Body of pancreas (tissue), 4 donors: ENCODE measurements at regions not wholly inside any gene's neighbourhood (a gene's known extent, or its start where the extent isn't known, plus 50 kb on each side); places are given as distances from the start of the nearest gene placed in this dataset.

Experiments
- ATAC-seq: fragments of 150-250 bp; one replicate; pipeline ENCODE4 v1.9.1; 2016
- DNase-seq, 4 donors: peaks; one replicate each; pipeline ENCODE4 v3.0.0-alpha.2; 2019
- H3K27ac ChIP-seq, 4 donors: fragments of 200-600 bp; sonication (generic); 1 replicate in 3 of 4; 2 replicates in 1 of 4; pipeline versions ENCODE4 v1.5.1 to v1.6.1; 2016 to 2019; ENCODE audit warnings: mild to moderate bottlenecking in 1 of 4, mixed read lengths in 1 of 4, moderate library complexity in 1 of 4
- H3K27me3 ChIP-seq, 2 donors: fragments of 200-600 bp; sonication (generic); one replicate each; pipeline ENCODE4 v1.6.0; 2016; ENCODE audit warnings: mild to moderate bottlenecking in 1 of 2
- H3K36me3 ChIP-seq, 2 donors: fragments of 200-600 bp; sonication (generic); replicated peaks in 1 of 2; 2 replicates each; pipeline ENCODE4 v1.5.1; 2016; ENCODE audit warnings: low read depth in 2 of 2; ENCODE audit not compliant: insufficient read depth in 1 of 2
- H3K4me1 ChIP-seq: fragments of 200-600 bp; sonication (generic); one replicate; pipeline ENCODE4 v1.6.0; 2016
- H3K4me3 ChIP-seq, 2 donors: fragments of 200-600 bp; sonication (generic); 1 replicate in 1 of 2; 2 replicates in 1 of 2; pipeline ENCODE4 v1.5.1; 2016 to 2019
- H3K9me3 ChIP-seq, 3 donors: fragments of 200-600 bp; sonication (generic); 1 replicate in 2 of 3; 2 replicates in 1 of 3; pipeline ENCODE4 v1.5.1; 2016
- POLR2A ChIP-seq, 3 donors: fragments of 450-650 bp; IDR thresholded peaks; one replicate each; pipeline ENCODE4 v1.6.1; 2016; ENCODE audit warnings: antibody characterized with exemption in 3 of 3, mild to moderate bottlenecking in 2 of 3
- WGBS, 2 donors: methylation state at CpG; one replicate each; pipeline ENCODE4 v1.1.5; 2017; 5-methylcytosine and 5-hydroxymethylcytosine counted together
- intact Hi-C: fragments of 100-400 bp; cut with DNase I; formaldehyde crosslinking; loops from one replicate; pipeline ENCODE4 v1.15.1; 2023
- TF ChIP-seq, protein P1 (sequence below), 7 experiments: fragments of 450-650 bp in 4 of 7; fragments of 200-600 bp in 3 of 7; sonication (generic) in 3 of 7; IDR thresholded peaks; one replicate each; pipeline ENCODE4 v1.5.1; 2016 to 2019; ENCODE audit warnings: antibody characterized with exemption in 7 of 7

DNA sequence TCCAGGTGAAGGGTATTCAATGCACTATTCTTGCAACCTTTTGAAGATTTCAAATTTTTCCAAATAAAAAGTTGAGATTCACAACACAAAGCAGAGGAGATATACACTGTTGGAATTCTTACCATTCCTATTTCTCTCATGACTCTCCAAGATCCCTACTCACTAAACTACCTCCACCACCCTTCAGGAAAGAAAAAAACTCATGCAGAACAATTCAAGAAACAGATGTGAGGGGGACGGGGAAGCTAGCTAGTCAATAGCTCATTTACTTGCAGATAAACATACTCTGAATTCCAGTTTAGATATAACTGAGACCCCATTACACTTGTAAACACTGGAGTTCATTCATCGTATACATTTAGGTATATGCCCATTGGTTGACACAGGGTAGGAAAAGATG is 90.0 kb upstream of the SERP2 start:
- H3K36me3 ChIP-seq: no peaks in the 10 kb centered on the region
- no peak overlapping the region for H3K27ac ChIP-seq
- H3K4me1 ChIP-seq: peaks cover 7% of the 10 kb centered on the region
- DNase-seq (no peak), ATAC-seq (no peak)
- H3K9me3 ChIP-seq: no peaks in the 10 kb centered on the region
- TF ChIP-seq, protein P1, sequence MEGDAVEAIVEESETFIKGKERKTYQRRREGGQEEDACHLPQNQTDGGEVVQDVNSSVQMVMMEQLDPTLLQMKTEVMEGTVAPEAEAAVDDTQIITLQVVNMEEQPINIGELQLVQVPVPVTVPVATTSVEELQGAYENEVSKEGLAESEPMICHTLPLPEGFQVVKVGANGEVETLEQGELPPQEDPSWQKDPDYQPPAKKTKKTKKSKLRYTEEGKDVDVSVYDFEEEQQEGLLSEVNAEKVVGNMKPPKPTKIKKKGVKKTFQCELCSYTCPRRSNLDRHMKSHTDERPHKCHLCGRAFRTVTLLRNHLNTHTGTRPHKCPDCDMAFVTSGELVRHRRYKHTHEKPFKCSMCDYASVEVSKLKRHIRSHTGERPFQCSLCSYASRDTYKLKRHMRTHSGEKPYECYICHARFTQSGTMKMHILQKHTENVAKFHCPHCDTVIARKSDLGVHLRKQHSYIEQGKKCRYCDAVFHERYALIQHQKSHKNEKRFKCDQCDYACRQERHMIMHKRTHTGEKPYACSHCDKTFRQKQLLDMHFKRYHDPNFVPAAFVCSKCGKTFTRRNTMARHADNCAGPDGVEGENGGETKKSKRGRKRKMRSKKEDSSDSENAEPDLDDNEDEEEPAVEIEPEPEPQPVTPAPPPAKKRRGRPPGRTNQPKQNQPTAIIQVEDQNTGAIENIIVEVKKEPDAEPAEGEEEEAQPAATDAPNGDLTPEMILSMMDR (IDR thresholded peaks at IDR 0.05): no peak
- no peak for TF ChIP-seq POLR2A (IDR thresholded peaks at IDR 0.05)
- no peak overlapping the region for H3K4me3 ChIP-seq
- 56 to 64% methylated on average over 2 of the region's 2 CpGs for WGBS, 2 donors
- no peaks in the 10 kb centered on the region for H3K27me3 ChIP-seq
- intact Hi-C loops: no loop called here

DNA sequence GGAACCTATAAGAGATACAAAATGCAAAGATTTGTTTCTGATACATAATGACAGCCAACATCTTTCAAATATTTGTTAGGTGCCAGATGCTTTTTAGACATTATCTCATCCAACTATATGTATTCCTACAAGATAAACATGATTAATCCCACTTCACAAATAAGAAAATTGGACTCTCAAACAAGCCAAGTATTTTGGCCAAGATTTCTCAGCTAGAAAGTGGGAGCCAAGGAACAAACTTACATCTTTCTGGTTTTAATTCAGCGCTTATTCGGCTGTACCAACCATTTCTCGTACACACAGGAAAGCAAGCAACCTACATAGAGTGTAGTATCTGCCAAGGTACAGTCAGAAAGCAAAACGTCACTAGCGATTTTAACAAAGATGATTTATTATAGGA is 85.7 kb upstream of the SERP2 start:
- 67 to 68% methylated on average over 5 of the region's 5 CpGs for WGBS, 2 donors
- TF ChIP-seq, protein P1 (IDR thresholded peaks at IDR 0.05): no peak
- TF ChIP-seq POLR2A (IDR thresholded peaks at IDR 0.05): no peak
- Histone ChIP-seq H3K4me3 (no peak overlapping the region), H3K36me3 (no peaks in the 10 kb centered on the region), H3K27ac (no peak overlapping the region), H3K4me1 (no peaks in the 10 kb centered on the region), H3K27me3 (no peaks in the 10 kb centered on the region), H3K9me3 (no peaks in the 10 kb centered on the region)
- intact Hi-C loops: no loop called here
- ATAC-seq (no peak), DNase-seq (no peak)

DNA sequence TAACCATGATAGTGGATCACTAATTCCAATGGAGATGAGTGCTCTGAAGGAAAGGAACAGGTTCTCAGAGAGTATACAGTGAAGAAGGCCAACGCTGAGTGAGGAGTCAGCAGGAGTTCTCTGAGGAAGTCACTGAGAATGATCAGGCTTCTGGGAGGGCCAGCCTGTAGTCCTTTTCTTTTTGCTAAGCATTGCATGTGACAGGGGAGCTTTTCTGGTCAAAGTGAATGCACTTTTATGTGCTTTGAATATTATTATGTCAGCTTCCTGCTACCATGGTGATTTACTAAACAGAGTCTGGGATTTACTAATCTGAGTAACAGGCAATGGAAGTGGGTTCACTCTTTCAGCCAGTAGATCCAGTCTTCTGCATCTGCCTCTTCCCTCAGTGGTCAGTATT is 81.1 kb upstream of the SERP2 start:
- peak; percentile 15 for ATAC-seq
- Histone ChIP-seq H3K9me3 (no peaks in the 10 kb centered on the region), H3K27me3 (no peaks in the 10 kb centered on the region), H3K4me1 (no peaks in the 10 kb centered on the region), H3K27ac (no peak overlapping the region), H3K4me3 (no peak overlapping the region), H3K36me3 (no peaks in the 10 kb centered on the region)
- 75 to 86% methylated on average over 1 of the region's 1 CpG for WGBS, 2 donors
- no peak for DNase-seq
- TF ChIP-seq, protein P1 (IDR thresholded peaks at IDR 0.05): no peak
- TF ChIP-seq POLR2A (IDR thresholded peaks at IDR 0.05): no peak
- intact Hi-C loops: no loop called here

DNA sequence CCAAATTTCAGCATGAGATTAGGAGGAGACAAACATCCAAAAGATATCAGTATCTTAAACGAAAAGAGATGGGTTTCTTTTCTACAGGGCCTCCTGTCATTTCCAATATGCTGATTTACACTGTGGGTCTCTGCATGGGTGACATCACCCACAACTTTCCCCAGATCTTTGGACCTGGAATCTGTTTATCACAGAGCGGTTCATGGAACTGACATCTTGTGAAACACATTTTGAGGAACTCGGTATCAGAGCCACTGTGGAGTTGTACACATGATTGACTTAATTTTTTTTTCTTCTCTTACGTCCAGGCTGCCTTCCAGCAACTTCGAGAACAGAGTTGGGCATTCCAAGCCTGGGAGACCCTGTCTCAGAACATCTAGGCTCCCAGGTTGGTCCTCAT is 80.2 kb upstream of the SERP2 start:
- Histone ChIP-seq H3K4me3 (no peak overlapping the region), H3K9me3 (no peaks in the 10 kb centered on the region), H3K4me1 (no peaks in the 10 kb centered on the region), H3K27ac (no peak overlapping the region), H3K27me3 (no peaks in the 10 kb centered on the region), H3K36me3 (no peaks in the 10 kb centered on the region)
- TF ChIP-seq POLR2A (IDR thresholded peaks at IDR 0.05): no peak
- TF ChIP-seq, protein P1 (IDR thresholded peaks at IDR 0.05): no peak
- no peak for DNase-seq
- 72 to 81% methylated on average over 5 of the region's 5 CpGs for whole genome bisulfite sequencing, 2 donors
- no peak for ATAC-seq
- intact Hi-C loops: no loop called here

DNA sequence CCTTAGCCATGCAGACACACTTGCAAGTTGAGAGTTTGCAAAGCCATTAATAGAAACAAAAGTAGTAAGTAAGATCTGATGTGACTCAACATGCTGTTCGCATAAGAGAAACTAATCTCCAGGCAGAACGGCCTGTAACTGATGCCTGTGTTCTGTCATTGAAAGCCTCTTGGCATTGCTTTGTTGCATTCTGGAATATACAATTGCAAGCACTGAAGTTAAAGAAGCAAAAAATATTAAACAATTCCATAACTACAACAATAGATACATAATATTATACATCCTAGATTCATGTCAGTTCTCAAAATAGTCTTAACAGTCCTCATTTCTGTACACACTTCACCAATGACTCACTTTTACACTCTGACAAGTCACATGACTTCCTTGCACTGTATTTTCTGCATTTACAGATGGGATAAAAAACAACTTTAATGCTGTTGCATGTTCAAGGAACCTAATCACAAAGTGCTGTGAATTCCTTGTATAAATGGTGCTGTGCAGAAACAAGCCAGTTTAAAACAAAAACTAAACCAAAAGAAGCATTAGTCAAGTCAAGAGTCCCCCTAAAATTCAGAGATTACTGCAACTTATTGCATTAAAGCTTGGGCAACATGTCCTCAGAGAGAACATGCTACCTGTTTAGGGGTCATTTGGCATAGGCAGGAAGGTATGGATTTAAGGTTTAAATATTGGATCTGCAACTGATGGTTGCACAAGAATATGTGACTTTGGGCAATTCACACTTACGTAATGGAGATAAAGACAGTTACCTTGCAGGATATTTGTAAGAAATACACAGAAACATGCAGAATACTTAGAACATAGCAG is 79.5 kb upstream of the SERP2 start:
- Histone ChIP-seq H3K27ac (no peak overlapping the region), H3K9me3 (no peaks in the 10 kb centered on the region), H3K4me3 (no peak overlapping the region), H3K4me1 (no peaks in the 10 kb centered on the region), H3K27me3 (no peaks in the 10 kb centered on the region), H3K36me3 (no peaks in the 10 kb centered on the region)
- ATAC-seq: no peak
- 62 to 82% methylated on average over 3 of the region's 3 CpGs for WGBS, 2 donors
- DNase-seq: no peak
- TF ChIP-seq POLR2A (IDR thresholded peaks at IDR 0.05): no peak
- TF ChIP-seq, protein P1 (IDR thresholded peaks at IDR 0.05): no peak
- intact Hi-C loops: no loop called here
